ENCODE measurements at regions not wholly inside any gene's neighbourhood (a gene's known extent, or its start where the extent isn't known, plus 50 kb on each side); places are given as distances from the start of the nearest gene placed in this dataset.

DNA sequence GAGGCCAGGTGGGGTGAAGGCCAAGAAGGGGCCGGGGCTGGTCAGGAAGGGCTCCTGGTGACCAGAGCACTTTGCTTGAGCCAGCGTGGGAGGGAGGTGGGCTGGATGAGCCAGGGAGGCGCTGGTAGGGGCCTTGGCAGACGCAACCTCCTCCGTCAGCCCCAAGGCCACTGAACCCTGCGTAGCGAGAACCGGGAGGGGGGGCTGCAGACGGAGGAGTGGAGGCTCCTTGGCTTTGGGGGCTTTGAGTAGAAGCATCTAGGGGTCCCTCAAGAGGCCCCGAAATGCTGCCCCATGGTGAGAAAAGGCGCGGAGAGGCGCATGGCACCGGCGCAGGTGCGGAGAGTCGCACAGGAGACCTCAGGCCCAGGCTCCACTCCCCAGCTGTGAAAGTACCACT, 1888.0 kb upstream of the CDH9 start:
- TF ChIP-seq, protein P1, sequence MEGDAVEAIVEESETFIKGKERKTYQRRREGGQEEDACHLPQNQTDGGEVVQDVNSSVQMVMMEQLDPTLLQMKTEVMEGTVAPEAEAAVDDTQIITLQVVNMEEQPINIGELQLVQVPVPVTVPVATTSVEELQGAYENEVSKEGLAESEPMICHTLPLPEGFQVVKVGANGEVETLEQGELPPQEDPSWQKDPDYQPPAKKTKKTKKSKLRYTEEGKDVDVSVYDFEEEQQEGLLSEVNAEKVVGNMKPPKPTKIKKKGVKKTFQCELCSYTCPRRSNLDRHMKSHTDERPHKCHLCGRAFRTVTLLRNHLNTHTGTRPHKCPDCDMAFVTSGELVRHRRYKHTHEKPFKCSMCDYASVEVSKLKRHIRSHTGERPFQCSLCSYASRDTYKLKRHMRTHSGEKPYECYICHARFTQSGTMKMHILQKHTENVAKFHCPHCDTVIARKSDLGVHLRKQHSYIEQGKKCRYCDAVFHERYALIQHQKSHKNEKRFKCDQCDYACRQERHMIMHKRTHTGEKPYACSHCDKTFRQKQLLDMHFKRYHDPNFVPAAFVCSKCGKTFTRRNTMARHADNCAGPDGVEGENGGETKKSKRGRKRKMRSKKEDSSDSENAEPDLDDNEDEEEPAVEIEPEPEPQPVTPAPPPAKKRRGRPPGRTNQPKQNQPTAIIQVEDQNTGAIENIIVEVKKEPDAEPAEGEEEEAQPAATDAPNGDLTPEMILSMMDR (IDR thresholded peaks at IDR 0.05; ENCODE audit: low read depth, low read length) = no peak
- TF ChIP-seq EZH2phosphoT487 (IDR thresholded peaks at IDR 0.05; ENCODE audit: low read depth) = no peak

All from OCI-LY3 (cell line).